LHCN-M2 (cell line): ENCODE measurements at regions not wholly inside any gene's neighbourhood (a gene's known extent, or its start where the extent isn't known, plus 50 kb on each side); places are given as distances from the start of the nearest gene placed in this dataset.

Experiments used
- DNase-seq: peaks from one replicate; pipeline ENCODE4 v3.0.0-alpha.2; 2012; ENCODE audit warnings: low read depth

- DNase-seq: no peak
Measured at GRCh38 chr1:81392526-81393226, 408.1 kb upstream of the ADGRL2 start.

DNA sequence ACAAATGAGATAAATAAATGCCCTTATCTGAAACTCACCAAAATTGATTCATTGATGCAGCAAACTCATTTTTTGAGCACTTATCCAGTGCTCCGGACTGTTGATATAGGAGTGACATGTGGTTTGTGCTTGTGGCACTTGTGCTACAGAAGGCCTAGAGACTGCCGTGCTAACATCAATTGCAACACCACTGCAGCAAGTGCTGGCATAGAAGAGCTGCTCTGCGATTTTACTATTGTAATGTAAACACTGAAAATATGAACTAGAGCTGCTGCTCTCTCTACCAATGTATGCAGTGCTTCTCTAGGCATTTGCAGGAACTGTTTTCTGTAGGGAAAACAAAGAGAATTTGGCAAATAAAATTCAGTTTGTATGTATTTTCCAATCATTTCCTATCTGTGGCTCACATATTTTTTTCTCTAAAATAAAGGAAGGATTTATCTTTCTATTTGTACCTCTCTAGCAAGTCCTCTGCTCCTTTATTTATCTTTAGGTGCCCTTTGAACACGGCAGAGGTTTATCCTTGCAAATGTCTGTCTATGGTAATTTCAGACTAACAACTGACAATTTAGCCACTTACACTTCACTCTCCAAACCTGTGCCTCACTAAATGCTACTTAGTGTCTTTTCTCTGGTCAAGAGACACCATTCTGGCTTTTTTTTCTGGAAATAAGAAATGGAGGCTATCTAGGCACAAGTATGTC is 409.5 kb upstream of the ADGRL2 start:
- no peak for DNase-seq

GRCh38 chr1:81388435-81388834 is 412.3 kb upstream of the ADGRL2 start:
- no peak for DNase-seq

DNA sequence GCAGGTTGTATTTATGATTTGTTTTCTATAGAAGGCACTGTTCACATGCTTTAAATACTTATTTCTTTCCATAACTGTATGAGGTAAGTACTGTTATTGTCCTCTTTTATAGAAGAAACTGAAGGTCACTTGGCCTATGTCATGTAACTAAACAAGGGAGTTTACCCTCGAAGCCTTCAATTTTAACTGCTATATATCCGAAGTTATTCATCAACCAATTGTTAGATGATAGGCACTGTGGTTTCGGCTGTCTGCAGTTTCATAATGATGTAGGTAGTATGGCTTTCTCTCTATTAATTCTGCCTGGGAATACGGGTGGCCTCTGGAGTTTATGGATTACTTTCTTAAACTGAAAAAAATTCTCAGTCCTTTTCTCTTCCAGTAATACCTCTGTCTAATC is 413.3 kb upstream of the ADGRL2 start:
- no peak for DNase-seq

DNA sequence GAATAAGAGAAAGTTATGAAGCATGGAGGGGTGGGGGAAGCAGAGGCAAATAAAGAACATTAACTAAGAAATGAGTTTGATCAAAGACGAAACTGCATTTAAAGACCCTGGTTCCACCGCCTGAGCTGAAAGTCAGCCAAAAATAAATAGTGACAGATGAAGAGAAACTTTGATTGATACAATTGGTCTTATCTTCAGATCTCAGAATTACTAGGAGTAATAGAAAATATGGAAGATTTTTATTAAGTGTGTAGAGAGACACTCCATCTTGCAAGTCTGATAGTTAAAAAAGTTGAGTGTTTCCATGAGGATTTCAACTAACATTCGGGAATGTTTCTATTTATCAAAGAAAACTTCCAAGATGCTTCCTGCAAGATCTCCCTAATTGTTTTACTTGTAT is 418.2 kb upstream of the ADGRL2 start:
- DNase-seq: no peak

DNA sequence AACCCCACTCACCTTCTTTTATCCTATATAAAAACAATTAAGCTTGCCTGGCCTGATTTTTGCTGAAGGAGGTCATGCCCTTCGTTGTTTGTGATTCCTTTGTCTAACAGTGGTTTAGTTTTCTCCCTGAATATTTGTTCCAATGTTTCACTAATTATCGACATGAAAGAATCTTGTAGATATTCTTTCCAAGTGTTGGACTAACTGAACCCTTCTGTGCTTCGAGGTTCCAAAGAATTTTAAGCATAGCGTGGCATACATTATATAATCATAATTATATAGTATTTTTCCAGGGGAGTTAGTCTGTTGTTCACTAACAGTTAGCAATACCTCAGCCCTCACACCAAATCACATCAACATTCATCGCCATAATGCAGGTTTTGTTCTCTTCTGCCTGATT is 418.9 kb upstream of the ADGRL2 start:
- no peak for DNase-seq

DNA sequence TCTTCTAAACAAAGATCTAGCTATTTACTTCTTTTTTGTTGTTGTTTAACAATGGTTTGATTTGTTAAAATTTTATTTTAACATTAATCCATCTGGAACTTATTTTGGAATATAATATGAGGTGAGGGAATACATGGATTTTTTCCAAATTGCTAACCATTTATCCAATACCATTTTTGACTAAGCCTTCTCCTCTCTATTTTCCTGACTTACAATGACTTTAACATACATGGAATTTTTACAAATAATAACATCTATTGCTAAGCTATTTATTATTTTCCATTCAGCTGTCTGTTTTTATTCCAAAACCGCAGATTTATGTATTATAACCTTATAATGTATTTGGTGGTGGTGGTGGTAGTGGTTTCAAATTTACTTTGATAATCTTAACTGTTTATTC is 420.3 kb upstream of the ADGRL2 start:
- no peak for DNase-seq

GRCh38 chr1:81379430-81379829 is 421.3 kb upstream of the ADGRL2 start:
- DNase-seq: no peak

DNA sequence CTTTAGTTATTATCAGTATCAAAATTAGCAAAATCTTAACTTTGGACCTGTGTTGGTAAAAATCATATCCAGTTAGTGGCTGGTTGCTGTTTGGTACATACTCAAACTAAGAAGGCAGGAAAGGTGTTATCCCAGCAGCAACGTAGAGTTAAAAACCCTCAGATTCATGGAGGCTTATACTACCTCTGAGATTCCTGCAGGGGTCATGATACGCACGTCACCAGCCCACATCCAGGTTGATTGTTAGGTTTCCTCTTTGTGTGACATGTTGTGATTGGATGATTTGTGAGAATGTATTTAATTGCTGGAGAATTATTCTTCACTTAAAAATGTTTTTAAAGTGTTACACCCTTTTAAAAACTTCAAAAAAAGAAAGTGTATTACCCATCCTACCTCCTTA is 423.3 kb upstream of the ADGRL2 start:
- DNase-seq: no peak

DNA sequence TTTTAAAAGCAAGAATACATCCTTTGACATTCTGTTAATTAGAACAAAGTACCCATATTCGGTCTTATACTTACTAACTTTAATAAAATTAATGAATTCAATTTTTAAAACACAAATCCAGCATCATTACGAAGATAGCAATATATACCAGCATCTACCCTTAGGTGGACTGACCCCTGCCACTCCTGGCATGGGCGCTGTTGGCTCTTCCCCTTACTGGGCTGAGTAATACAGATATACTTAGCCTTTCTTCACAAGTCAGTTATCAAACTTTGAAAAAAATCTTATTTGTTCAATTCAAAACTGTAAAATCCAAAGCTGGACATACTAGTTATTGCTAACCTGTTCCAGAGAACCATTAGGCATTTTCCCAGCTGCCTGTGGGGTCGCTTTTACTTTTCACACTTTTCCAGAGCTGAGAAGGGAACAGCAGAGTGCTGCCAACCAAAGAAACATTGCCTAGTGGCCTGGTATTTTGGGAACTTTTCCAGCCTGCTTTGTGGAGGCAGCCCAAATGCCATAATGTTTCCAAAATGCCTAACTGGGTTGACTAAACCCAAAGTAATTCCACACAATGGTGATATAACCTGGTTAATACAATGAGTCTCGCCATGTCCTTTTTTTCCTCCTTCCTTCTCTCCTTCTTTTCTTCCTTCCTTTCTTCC is 424.7 kb upstream of the ADGRL2 start:
- no peak for DNase-seq

DNA sequence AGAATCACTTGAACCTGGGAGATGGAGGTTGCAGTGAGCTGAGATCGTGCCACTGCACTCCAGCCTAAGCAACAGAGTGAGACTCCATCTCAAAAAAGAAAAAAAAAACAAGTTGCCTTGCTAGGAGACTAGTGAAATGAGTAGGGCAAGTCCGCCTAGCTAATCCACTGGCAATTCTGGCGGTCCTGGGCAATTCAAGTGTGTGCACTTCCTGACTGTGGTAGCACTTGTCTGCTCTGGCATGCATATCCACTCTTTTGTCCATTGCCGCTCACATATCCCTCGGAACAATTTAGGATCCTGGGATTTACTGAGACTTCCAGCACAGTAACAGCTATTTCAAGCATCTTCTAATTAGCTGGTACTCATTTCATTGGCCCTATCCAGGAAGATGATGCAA is 426.3 kb upstream of the ADGRL2 start:
- no peak for DNase-seq

DNA sequence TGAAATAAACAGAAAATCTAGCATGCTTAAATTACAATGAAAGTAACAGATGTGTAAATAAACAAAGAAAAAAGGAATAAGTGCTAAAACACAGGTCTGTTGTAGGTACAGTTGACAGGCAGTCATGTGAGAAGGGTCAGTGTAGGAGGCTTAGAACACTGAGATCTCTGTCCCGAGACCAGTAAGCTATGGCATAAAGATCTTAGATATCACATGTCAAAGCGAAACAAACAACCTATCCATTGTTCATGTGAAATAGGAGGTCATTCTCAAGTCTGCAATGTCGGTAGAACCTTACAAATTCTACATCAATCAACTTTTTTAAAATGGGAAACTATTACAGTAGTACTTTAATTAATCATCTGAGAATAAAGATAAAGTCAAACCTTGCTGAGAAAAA is 428.9 kb upstream of the ADGRL2 start:
- DNase-seq: no peak

DNA sequence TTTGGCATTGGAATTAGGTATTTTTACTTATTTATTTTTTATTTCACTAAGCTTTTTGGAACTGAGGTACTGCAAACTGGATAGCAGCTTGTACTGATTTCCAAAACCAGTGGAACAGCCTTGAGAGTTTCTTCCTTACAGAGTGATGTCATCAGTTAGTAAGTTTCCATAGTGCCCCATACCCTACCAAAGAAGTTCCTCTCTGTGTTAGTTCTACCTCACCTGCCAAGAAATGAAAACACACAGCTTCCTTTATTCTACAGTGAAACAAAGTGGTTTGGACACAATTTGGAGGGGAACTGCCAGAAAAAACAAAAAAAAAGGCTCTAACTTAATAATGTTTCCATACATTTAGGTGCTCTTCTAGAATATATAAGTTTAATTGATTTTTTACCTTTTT is 430.9 kb upstream of the ADGRL2 start:
- DNase-seq: no peak

GRCh38 chr1:81366173-81366572 is 434.6 kb upstream of the ADGRL2 start:
- no peak for DNase-seq

- no peak for DNase-seq
Measured at GRCh38 chr1:81364088-81364487, 436.6 kb upstream of the ADGRL2 start.

- DNase-seq: no peak
Measured at GRCh38 chr1:81358151-81358550, 442.6 kb upstream of the ADGRL2 start.

DNA sequence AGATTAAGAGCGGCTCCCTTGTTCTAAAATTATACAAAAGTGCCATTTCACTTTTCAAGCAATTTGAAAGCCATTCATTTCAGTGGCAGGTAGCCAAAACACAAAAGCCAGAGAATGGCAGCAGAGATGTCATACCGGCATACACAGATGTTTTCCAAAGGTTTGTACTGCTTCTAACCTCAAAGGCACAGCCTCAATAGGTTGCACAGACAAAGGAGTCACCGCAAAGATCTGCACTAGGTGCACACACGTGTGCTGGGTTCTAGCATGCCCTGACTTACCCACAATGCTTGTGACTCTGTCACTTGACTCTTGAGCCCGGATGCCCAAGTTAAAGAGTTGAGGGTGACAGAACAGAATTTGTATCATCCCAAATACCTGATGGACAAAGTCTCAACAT is 448.9 kb upstream of the ADGRL2 start:
- no peak for DNase-seq

DNA sequence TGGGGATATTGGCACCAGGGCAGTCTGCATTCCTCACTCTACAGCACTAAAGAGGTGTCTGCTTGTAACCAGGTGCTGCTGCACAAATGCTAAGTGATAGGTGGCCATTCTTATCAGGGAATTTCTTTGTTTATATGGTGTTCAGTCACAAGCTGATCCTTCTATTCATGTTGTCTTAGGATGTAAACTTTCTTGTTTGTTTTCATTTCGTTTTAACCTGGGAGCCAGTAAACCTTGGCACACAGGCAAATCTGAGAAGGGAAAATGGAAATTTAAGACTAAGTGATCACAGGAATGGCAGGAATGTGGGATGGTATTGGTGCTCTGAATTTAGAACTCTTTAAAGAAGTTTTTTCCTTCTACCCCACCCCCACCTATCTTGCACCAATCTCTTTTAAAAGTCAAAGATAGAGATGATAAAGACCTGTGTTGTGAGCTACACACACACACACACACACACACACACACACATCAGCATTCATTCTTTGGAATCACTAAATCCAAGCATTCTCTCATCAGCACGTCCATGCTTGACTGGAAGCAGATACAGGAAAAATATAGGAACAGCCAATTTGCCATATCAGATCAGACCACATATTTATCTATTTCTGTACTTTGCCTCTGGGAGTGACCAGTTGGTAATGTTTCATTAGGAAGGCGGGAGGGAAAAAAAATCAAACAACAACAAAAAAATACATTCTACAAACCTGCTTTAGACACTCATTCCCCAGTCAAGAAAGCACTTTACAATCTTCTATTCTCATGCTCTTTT is 451.4 kb upstream of the ADGRL2 start:
- no peak for DNase-seq

- no peak for DNase-seq
Measured at GRCh38 chr1:81345110-81345509, 455.6 kb upstream of the ADGRL2 start.

GRCh38 chr1:81340239-81340638 is 460.5 kb upstream of the ADGRL2 start:
- no peak for DNase-seq

DNA sequence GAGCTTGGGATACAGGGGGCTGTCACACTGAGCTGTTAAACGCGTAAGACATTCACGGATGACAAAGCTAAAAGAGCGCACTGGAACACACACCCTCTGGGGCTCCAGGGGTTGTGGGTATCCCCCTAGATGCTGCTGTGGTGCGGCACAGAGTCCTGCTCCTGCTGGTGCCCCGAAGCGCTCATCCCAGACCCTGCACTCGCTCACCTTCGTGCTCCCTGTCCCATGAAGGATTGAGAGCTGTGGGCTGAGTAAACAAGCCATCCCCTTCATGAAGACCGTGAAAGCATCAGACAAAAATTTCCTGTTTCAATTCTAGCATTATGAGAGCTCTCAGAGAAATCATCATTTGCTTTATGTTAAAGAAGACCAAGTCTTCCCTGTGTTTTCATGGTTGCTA is 463.5 kb upstream of the ADGRL2 start:
- no peak for DNase-seq

DNA sequence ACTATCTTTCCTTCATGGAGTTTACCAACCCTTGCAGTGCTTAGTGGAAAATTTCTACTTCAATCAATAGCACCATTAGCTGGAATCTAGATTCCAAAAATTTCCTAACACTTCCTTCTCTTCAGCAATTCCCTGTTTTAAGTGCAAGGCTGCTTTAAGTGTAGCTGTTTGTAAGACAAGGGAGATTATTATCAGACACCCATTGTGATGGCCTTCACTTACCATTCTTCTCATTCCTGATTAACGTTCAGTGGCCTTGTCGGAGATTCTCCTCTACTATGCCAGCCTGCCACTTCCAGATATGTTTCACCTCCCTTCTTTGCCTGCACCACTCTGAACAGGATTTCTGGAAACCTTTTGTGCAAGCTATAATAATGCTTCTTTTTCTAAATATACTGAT is 464.9 kb upstream of the ADGRL2 start:
- no peak for DNase-seq
